HG02642 (cell line): ENCODE measurements at regions not wholly inside any gene's neighbourhood (a gene's known extent, or its start where the extent isn't known, plus 50 kb on each side); places are given as distances from the start of the nearest gene placed in this dataset.

Experiments
- ATAC-seq: cut with Tn5 transposase; IDR thresholded peaks from one replicate; pipeline ENCODE4 v1.9.1; 2021; ENCODE audit warnings: mild to moderate bottlenecking; ENCODE audit not compliant: unreplicated experiment, poor library complexity

DNA sequence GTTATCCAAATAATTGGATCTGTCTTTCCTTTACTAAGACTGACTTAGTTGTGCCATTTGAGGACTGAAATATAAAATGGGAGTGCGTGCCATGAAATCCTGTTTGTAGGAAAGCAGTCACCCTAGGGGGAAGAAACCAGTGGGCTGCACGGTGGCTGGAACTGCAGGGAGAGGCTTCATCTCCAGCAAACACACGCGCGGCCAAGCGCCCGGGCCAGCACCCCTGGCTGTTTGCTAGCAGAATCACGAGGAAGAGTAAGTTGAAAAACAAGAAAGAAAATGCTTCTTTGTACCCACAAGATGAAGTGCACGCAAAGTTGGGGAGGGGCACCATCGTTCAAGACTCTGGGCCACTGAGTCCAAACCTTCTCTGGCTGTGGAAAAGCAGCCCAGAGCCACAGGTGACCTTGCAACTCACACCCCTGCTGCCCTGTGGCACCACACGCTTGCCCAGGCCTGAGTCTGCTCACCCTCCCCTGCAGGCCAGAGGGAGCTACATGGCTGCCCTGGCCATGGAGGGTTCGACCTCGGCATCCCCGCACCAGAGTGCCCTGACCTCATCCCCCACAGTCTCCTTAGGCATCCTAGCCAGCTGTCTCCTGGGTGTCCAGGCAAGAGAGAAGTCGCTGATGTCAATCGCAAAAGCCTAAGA is 55.2 kb downstream of the IRX2 start:
- ATAC-seq, result no peak

DNA sequence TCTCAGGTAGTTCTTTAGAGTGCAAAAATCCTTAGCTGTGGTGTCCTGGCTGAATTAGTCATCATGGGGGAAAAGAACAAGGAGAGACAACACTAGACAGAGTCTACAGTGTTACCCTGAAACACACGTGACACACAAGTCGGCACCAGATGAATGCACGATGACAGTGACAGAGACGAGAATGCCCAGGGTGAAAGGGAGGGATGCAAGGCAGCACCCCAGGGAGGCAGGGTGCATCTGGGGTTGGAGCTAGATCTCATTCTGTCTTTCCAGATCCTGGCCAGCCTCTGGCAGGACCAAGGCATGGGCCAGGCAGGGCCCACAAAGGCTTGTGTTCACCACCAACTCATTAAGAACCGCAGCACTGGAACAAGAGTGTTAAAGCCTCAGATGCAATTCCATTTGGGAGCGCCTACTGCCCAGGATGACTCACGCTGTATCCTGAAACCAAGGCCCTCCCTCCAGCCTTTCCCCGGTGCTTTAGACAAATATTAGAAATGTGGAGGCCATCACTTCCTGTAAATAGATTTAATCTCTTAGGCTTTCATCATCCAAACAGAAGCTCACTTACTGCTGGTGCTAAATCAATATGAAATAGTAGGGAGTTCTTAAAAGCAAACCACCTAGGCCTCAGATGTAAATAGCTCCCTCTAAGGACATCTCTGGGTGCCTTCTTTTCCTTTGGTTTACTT is 56.1 kb downstream of the IRX2 start:
- no peak for ATAC-seq

DNA sequence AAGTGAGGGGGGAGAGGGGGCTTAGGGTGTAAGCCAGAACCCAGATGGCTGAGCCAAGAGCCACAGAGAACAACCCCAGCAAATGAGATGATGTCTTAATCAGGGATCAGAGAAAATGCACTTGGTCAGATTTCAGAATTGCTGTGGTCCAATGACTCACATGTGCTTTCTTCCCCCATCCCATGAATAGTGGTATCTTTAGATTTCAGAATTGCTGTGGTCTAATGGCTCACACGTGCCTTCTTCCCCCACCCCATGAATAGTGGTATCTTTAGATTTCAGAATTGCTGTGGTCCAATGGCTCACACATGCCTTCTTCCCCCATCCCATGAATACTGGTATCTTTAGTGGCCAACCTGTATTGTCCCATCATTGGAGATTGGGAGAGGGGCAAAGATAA is 59.9 kb downstream of the IRX2 start:
- ATAC-seq, result no peak

DNA sequence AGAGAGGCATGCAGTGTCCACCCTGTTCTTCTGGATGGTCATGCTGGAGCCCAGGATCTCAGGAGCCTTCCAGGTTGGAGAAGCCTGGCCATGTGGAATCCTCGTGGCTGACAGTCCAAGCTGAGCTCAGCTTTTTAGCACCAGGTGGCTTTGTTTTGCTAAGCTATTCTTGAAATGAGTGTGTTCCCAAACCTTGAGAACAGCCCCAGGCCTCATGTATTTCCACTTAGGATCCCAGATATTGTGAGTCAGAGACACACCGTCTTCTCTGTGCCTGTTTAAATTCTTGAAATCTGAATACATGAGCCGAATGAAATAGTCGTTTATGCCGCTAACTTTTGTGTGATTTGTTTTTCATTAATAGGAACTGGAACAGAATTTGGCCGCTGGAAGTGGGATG is 61.2 kb downstream of the IRX2 start:
- no peak for ATAC-seq

GRCh38 chr5:2688586-2688985 is 62.9 kb downstream of the IRX2 start:
- no peak for ATAC-seq

DNA sequence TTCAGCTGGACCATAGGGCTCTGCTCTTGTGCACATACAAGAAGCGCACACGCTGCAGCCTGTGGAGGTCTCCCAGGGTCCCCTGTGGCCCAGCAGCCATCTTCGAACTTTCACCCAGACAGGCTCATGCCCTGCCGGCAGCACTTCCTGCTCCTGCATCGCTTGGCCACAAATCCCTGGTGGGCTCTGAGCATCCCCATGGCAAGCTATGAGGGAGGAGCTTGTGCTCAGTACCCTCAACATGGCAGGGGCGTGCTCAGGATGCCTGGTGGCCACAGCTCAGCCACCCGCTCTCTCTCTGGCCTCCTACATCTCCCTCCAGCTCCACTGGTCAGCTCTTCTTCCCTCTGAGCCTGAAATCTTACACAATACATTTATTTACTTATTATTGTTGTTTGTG is 63.7 kb downstream of the IRX2 start:
- ATAC-seq, result no peak

DNA sequence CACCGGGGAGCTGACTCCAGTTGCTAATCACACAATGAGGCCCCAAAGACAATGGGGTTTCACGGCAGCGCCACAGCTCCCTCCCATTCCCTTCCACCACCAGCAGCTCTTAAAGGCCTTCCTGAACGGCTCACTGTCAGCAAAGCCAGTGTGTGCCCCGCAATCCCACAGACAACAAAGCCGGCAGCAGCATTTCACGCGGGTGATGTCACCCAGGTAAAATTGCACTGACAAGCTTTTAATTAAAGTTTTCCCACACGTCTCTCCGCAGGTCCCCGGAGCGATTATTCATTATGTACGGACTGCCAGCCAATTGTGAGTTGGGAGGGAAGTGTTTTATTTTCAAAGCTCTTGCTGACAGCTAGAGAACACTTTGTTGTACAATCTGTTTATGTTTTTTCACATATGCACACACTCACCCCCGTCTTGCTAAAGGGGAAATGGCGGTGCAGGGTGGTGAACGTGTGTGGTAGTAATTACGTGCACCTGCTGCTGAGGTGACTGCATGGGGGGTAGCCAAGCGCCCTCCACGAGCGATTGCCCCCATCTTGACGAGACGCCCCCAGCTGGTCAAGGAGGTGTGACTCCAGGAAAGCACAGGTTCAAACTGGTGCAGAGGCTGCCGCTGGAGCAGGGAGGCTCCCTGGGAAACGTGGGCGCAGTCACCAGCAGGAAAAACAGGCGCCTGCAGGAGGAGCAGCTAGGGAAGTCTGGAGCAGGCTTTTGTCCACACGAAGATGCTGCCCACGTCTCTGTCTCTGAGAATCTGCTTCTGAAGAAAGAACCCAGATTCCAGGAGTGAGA is 65.0 kb downstream of the IRX2 start:
- no peak for ATAC-seq

DNA sequence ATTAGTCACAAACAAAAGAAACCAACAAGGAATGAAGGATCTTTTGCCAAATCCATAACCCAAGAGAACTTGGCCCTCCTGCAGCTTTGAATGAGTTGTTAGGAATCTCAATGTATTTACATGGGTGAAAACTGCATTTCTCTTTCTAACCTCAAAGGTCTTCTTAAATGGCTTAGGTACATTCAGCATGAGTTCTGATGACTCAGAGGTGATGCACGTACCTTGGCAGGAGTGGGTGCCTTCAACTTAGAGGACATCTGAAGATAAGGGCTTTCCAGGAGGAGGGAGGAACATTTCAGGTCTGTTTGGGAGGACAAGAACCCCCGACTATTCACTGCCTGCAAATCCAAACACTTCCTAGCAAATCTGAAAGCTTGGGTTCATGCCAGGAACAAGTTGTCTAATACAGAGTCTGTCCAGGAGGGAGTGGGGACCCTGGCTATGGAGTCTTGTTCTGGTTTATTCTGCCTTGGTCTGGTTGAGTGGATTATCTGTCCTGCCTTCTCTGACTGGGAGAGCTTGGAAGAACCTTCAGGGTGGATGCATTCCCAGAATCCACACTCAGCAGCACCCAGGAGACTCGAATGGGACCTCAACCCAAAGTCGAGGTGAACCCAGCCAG is 65.7 kb downstream of the IRX2 start:
- no peak for ATAC-seq

DNA sequence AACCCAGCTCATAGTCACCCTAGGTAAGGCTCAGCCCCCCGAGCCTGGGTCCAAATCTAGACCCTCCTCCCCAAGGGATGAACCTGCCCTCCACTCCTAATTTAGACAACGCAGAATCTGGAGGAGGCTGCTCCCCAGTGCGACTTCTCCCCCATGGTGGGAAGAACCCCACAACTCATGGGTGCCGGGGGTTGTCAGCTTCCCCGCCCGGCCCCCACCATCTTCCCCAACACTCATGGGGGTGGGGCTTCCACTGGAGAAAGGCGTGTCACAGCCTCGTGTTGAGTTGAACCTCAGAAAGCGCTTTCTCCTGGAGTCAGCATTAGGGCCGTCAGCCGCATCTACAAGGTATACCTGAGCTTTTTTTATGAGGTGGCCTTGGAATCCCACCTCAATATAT is 66.9 kb downstream of the IRX2 start:
- ATAC-seq, result no peak

DNA sequence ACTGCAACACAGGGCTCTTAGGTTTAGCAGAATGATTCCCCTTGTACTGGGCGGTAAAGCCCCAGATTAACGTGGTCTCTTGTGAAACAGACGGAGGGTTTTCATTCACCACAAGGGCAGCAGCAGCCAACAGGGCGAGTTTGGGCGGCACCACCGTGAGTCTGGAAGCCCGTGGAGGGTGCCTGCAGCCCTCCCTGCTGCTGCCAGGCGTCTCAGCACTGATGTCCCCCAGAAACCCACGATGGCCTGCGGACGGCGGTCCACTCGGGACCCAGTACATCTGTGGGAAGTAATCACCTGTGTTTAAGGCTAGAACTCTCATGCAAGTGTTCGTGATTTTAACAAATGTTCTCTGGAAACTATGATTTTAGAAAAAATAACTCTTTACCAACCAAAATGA is 67.8 kb downstream of the IRX2 start:
- ATAC-seq, result no peak

- ATAC-seq, result no peak
Measured at GRCh38 chr5:2681476-2681875, 70.0 kb downstream of the IRX2 start.

- ATAC-seq, result no peak
Measured at GRCh38 chr5:2680979-2681378, 70.5 kb downstream of the IRX2 start.

DNA sequence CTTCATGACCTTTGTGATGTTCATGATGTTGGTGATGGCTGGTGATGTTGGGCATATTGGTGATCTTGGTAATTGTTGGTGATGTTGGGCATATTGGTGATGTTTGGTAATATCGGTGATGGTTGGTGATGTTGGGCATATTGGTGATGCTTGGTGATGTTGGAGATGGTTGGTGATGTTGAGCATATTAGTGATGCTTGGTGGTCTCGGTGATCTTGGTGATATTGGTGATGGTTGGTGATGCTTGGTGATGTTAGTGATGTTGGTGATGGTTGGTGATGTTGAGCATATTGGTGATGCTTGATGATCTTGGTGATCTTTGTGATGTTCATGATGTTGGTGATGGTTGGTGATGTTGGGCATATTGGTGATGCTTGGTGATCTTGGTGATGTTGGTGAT is 73.8 kb downstream of the IRX2 start:
- no peak for ATAC-seq

DNA sequence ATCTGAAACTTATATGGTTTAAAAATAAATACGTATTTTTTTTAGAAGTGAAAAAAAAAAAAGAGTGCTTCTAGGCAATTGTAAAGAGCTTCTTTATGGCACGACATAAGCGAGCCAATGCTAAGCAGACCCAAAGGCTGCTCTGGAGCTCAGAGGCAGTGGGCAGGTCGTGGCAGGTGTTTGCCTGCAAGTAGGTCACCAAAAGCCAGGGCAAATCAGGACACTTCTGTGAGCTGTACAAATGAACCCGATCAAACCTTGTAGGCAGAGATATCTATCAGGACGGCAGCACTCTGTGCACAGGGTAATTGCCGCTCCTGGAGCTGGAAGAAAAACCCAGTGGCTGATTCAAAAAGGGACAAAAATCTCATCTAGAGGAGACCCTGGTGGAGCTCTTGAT is 75.9 kb downstream of the IRX2 start:
- no peak for ATAC-seq

DNA sequence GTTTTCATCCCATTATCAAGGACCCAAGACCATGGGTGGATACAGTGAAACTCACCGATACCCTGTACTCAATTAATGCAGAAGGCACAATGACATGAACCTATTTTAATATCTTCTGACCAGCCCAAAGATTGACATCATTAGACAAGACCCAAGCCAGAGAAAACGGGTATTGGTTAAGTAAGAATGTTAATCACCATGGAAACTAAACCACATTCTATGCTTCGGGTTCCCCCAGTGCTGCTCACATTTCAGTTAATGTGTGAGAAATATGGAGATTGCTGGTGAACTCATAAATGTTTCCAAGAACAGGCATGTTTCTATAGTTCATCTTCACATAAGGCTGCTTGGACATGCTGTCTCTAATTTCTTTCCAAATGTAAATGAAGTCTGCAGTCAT is 77.0 kb downstream of the IRX2 start:
- ATAC-seq, result no peak

DNA sequence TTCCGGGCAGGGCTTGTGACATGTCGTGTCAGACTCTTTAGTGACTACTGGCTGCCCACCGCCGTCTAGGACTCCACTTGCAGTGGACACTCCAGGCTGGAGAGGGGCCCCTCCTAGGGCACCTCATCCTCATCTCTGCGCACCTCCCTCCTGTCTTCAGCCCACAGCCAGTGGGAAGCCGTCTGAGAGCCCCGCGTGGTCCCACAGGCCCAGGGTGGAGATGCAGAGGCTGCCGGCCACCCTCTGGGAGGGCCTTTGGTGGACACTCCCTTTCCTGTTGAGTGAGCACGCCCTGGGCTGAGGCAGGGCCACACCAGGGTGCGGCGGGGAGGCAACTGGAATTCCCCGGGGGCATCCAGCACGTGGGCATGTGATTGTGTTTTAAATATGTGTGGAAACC is 80.5 kb downstream of the IRX2 start:
- ATAC-seq, result no peak

- ATAC-seq, result no peak
Measured at GRCh38 chr5:2669913-2670312, 81.6 kb downstream of the IRX2 start.

DNA sequence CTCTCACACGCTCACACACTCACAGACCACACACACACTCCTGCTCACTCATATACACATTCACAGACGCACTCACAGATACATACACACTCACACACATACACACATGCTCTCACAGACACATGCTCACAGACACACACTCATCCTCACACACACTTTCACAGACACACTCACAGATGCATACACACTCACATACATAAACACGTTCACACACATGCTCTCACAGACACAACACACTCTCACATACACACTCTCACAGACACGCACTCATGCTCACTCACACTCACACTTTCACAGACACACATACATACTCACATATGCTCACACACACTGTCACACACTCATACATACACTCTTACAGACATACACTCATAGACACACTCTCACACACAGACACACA is 82.2 kb downstream of the IRX2 start:
- no peak for ATAC-seq

DNA sequence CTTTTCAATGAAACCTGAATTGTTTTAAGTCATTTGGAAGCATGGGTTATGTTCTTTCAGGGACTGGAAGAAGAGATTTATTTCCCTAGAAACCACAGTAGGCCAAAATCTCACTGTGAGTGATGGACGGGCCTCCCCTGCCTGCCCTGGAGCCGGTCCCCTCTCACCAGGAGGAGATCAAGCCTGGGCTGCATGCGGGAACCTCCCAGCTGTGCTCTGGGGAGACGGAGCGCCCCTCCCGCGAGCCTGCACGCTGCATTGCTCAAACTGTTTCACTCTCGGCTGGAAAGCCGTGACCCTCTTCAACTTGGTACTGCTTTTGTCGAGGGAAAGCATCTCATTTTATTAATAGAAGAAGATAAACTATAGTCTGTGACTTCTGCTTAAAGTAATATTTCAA is 85.4 kb downstream of the IRX2 start:
- ATAC-seq, result no peak

- no peak for ATAC-seq
Measured at GRCh38 chr5:2663489-2663888, 88.0 kb downstream of the IRX2 start.

GRCh38 chr5:2660315-2660714 is 91.2 kb downstream of the IRX2 start:
- no peak for ATAC-seq
